Astrocyte of the cerebellum (primary cell): ENCODE measurements at regions not wholly inside any gene's neighbourhood (a gene's known extent, or its start where the extent isn't known, plus 50 kb on each side); places are given as distances from the start of the nearest gene placed in this dataset.

ENCODE experiments used
- DNase-seq: peaks from one replicate; pipeline ENCODE4 v3.0.0-alpha.2; 2011; ENCODE audit warnings: low read depth
- H3K4me3 ChIP-seq: 2 replicates; pipeline ENCODE4 v1.5.1; 2011; ENCODE audit warnings: mild to moderate bottlenecking, low read depth, low read length, moderate library complexity
- CTCF ChIP-seq: IDR thresholded peaks from 2 replicates; pipeline ENCODE4 v1.5.1; 2012; ENCODE audit warnings: low read length, low read depth, moderate library complexity, mild to moderate bottlenecking; ENCODE audit errors: missing control alignments
- in situ Hi-C: cut with HindIII; loops from 2 replicates; pipeline ENCODE4 v1.10.0; 2017; ENCODE audit warnings: low sequenced_read_pairs

DNA sequence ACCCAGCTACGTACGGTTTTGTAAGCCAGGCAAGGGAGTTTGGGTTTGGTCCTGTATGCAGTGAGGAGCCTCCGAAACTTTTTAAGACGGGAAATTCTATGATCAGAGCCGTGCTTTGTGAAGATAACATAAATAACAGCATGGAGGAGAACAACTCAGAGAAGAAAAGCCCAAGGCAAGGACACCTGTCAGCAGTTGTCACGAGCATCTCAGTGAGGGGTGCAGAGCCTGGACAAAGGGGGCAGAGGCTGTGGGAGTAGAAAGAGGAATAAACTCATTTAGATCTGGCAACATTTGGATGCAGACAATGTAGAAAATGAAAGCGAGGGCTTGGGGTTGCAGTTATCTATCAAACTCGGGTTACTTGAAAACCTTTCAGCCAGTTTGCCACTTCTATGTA lies 64.5 kb downstream of the CAVIN2 start:
- in situ Hi-C loops = no loop called here
- no peak for DNase-seq
- no peak for TF ChIP-seq CTCF
- H3K4me3 ChIP-seq = no peak overlapping the region

GRCh38 chr2:191783416-191783815 lies 63.5 kb downstream of the CAVIN2 start:
- no peak for DNase-seq
- TF ChIP-seq CTCF = no peak
- H3K4me3 ChIP-seq = no peak overlapping the region
- in situ Hi-C loops = no loop called here
